Hypothalamus (tissue), 51 donors: ENCODE measurements at regions not wholly inside any gene's neighbourhood (a gene's known extent, or its start where the extent isn't known, plus 50 kb on each side); places are given as distances from the start of the nearest gene placed in this dataset.
"Not testable (repeated sequence)": the region's sequence is repeated elsewhere in the genome, so short reads cannot be mapped to it uniquely, and the experiment has no call there.

Source experiments
- DNase-seq, 51 donors: peaks; one replicate each; lab custom pipeline; 2025; lab: John Stamatoyannopoulos, UW

- DNase-seq = no peak
These were observed 473.7 kb downstream of the MATN1 start for GRCh38 chr1:30249446-30250337.

GRCh38 chr1:30248774-30249173 is 474.6 kb downstream of the MATN1 start:
- DNase-seq = no peak

- no peak for DNase-seq
These were observed 475.0 kb downstream of the MATN1 start for GRCh38 chr1:30248373-30248772.

GRCh38 chr1:30244801-30245200 is 478.6 kb downstream of the MATN1 start:
- DNase-seq = no peak

GRCh38 chr1:30242722-30243457 is 480.5 kb downstream of the MATN1 start:
- no peak for DNase-seq

GRCh38 chr1:30242168-30242567 is 481.2 kb downstream of the MATN1 start:
- DNase-seq = no peak

DNA sequence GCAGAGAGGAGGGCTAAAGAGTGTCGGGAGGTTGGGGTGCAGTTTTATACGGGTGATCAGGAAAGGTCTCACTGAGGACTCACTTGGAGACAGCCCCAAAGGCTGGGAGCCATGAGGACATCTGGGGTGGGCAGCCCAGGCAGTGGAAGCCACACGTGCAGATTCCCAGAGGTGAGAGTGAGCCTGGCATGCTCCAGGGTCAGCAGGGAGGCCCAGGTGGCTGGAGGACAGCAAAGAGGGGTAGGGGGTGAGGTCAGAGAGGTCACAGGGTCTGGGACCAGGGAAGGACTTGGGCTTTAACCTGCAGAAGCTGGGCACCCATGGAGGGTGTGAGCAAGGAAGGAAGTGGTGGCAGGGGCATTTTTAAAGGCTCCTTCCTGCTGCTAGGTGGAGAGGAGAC is 481.7 kb downstream of the MATN1 start:
- DNase-seq = no peak

DNA sequence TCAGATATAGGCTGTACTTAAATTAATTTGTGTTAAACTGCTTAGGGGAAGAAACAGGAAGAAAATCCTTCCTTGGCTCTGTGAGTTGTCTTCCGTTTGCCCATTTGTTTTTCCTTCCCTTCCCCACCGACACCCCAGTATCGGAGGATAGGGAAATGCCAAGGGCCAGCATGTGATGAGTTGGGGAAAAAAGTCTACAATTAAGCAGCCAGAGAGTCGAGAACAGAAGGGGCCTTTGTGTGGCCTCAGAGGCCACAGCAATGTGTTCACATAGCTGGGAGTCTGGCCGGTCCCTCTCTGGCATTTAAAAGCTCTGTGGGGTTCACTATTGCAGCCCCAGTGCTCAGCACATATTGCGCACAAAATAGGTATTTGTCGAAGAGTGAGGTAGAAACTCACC is 489.3 kb downstream of the MATN1 start:
- peak in 3 of 51 donors; percentile 4 to 10 (median 4) for DNase-seq

DNA sequence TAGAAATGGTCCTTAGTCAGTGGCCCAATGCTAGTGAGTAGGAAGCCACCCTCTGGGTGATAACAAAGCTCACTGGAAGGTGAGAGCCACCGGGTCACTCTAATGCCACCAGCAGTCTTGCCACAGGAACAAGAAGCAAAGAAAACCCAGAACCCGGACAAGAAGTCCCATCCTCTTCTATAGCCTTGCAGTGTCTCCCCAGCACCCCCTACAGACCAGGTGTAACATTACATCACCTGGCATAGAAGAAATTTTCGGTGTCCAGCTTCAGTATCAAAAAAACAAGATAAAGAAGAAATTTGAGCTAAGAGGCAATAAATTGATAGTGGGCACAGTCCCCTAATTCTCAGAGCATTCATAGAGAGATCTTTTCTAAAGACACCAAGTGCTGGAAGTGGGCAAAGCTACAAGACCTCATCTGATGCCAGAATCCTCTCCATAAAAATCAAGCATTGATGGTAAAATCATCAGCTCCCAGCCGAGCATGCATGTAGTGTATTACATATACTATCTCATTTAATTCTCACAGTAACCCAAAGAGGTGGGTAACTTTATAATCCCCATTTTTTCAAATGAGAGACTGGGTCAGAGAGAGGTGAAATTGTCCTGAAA is 491.0 kb downstream of the MATN1 start:
- DNase-seq = no peak

- no peak for DNase-seq
These were observed 493.4 kb downstream of the MATN1 start for GRCh38 chr1:30229960-30230359.

- no peak for DNase-seq
These were observed 493.8 kb downstream of the MATN1 start for GRCh38 chr1:30229557-30229956.

- DNase-seq = no peak
These were observed 496.7 kb downstream of the MATN1 start for GRCh38 chr1:30226648-30227047.

DNA sequence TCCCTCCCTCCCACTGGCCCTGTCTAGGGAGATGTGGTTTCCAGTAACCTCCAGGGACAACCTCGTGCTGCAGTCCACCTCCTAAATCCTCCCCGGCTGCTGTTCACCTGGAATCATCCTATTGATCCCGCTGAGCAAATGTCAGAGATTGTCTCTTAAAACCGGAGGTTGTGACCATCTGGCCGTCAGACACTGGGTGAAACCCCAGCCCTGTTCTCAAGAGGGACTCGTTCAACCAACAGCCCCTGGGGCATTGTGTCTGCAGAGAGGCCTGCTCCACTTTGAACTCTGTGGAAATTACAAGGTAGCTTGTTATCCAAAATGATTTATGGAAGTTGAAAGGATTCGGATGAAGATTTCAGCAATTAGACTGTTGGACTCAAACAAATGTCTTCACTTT is 498.0 kb downstream of the MATN1 start:
- DNase-seq = no peak

- no peak for DNase-seq
These were observed 503.7 kb downstream of the MATN1 start for GRCh38 chr1:30219675-30220074.

DNA sequence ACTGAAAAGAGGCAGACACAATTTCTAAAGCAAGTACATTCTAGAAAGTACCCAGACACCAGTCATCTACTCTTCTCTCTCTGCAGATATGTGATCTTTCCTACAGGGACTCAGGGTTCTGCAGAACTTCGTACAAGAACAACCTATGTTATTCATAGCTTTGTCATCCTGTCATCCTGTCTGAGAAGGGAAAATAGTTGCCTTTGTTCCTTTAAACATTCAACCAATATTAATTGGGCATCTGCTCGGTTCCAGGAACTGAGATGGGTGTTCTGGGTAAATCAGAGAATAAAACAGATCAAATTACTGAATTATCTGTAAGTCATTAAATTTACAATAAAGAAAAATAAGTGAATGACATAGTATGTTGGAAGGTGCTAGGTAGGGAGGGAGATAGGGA is 504.9 kb downstream of the MATN1 start:
- peak in 1 of 51 donors; percentile 12 for DNase-seq

GRCh38 chr1:30216602-30217001 is 506.8 kb downstream of the MATN1 start:
- no peak for DNase-seq

GRCh38 chr1:30213936-30214335 is 509.4 kb downstream of the MATN1 start:
- no peak for DNase-seq

DNA sequence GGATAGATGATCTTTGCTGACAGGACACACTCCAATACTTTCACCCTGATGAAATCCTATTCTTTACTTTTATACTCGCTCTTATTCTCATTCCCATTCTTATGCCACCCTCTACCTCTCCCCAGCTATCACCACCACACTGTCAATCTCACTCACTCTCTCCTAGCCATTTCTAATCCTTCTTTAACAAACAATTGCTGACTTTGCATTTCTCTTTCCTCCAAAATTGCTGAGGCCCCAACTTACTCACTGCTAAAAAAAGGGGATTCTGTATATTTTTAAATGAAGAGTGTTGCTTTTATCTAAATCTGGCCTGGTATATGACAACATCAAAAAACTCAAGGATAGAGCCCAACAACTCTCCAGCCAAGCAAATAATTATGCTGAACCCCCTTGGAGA is 515.4 kb downstream of the MATN1 start:
- DNase-seq = not testable (repeated sequence)

DNA sequence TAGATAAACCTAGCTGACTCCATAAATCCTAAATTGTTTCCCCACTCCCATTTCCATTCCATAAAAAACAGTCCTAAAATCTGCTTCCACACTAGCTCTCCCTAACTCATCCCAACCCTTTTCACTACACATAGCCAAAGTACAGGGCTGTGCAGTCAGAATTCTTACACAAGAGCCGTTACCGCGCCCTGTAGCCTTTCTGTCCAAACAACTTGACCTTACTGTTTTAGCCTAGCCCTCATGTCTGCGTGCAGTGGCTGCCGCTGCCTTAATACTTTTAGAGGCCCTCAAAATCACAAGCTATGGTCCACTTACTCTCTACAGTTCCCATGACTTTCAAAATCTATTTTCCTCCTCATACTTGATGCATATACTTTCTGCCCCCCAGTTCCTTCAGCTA is 516.8 kb downstream of the MATN1 start:
- not testable (repeated sequence) for DNase-seq

GRCh38 chr1:30204916-30205315 is 518.5 kb downstream of the MATN1 start:
- DNase-seq = not testable (repeated sequence)

DNA sequence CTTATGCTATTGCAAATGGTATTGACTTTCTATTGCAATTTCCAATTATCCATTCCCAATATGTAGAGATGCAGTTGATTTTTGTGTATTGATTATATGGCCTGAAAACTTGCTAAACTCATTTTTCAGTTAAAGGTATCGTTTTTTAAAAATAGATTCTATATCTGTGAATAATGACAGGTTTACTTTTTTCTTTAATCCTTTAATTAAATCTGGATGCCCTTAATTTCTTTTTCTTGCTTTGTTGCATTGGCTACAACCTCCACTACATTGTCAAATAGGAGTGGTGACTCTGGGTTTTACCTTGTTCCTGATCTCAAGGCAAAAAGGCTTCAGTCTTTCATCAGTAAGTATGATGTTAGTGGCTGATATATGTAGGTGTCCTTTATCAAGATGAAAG is 522.4 kb downstream of the MATN1 start:
- no peak for DNase-seq

- no peak for DNase-seq
These were observed 523.2 kb downstream of the MATN1 start for GRCh38 chr1:30200161-30200560.
